Mesothelial cell of epicardium (in vitro differentiated cells): ENCODE measurements at regions not wholly inside any gene's neighbourhood (a gene's known extent, or its start where the extent isn't known, plus 50 kb on each side); places are given as distances from the start of the nearest gene placed in this dataset.
A peak's percentile ranks its signal among the peaks of the same experiment; 100 is the strongest.

Source experiments
- DNase-seq, 2 experiments: peaks; one replicate each; pipeline ENCODE4 v3.0.0; 2021; ENCODE audit warnings: low spot score in 2 of 2; ENCODE audit not compliant: unreplicated experiment in 2 of 2
- H3K27ac Mint-ChIP-seq: 2 replicates; pipeline ENCODE4 v1.8.0; 2021; ENCODE audit warnings: mixed read lengths
- H3K27me3 Mint-ChIP-seq: 2 replicates; pipeline ENCODE4 v1.8.0; 2021; ENCODE audit warnings: low read depth, mixed read lengths
- H3K36me3 Mint-ChIP-seq: 2 replicates; pipeline ENCODE4 v1.8.0; 2021; ENCODE audit warnings: mixed read lengths
- H3K4me1 Mint-ChIP-seq: 2 replicates; pipeline ENCODE4 v1.8.0; 2021; ENCODE audit warnings: mixed read lengths
- H3K4me3 Mint-ChIP-seq: 2 replicates; pipeline ENCODE4 v1.8.0; 2021; ENCODE audit warnings: mild to moderate bottlenecking, moderate library complexity, mixed read lengths
- H3K9me3 Mint-ChIP-seq: 2 replicates; pipeline ENCODE4 v1.8.0; 2021; ENCODE audit warnings: mixed read lengths
- TF ChIP-seq, protein P1 (sequence below): fragments of 200-600 bp; sonication (generic); IDR thresholded peaks from one replicate; pipeline ENCODE4 v1.5.0; 2021; ENCODE audit warnings: antibody characterized with exemption; ENCODE audit not compliant: unreplicated experiment

DNA sequence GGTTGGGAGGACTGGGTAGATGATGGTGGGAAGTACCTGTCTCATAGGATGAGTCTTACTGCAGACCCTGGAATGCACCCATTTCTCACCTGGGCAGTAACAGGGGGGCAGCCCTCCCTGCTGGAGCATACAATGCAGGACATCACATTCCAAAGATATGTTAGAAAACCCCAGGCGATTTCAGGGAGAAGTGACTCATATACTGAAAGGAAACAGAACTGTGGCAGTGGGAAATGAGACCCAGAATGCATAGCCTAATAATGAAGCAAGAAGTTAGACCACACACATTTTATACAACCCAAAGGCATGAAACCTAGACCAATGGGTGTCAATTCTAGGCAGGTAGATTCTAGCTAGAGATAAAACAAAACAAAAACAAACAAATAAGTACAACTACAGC is 402.7 kb downstream of the IRS2 start:
- no peak overlapping the region for H3K27ac Mint-ChIP-seq
- TF ChIP-seq, protein P1, sequence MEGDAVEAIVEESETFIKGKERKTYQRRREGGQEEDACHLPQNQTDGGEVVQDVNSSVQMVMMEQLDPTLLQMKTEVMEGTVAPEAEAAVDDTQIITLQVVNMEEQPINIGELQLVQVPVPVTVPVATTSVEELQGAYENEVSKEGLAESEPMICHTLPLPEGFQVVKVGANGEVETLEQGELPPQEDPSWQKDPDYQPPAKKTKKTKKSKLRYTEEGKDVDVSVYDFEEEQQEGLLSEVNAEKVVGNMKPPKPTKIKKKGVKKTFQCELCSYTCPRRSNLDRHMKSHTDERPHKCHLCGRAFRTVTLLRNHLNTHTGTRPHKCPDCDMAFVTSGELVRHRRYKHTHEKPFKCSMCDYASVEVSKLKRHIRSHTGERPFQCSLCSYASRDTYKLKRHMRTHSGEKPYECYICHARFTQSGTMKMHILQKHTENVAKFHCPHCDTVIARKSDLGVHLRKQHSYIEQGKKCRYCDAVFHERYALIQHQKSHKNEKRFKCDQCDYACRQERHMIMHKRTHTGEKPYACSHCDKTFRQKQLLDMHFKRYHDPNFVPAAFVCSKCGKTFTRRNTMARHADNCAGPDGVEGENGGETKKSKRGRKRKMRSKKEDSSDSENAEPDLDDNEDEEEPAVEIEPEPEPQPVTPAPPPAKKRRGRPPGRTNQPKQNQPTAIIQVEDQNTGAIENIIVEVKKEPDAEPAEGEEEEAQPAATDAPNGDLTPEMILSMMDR, result no peak
- no peak for DNase-seq
- peaks cover 4% of the 10 kb centered on the region for H3K4me1 Mint-ChIP-seq
- H3K36me3 Mint-ChIP-seq, result no peaks in the 10 kb centered on the region
- H3K27me3 Mint-ChIP-seq, result peaks cover 2% of the 10 kb centered on the region
- H3K4me3 Mint-ChIP-seq, result no peak overlapping the region
- H3K9me3 Mint-ChIP-seq, result no peaks in the 10 kb centered on the region

DNA sequence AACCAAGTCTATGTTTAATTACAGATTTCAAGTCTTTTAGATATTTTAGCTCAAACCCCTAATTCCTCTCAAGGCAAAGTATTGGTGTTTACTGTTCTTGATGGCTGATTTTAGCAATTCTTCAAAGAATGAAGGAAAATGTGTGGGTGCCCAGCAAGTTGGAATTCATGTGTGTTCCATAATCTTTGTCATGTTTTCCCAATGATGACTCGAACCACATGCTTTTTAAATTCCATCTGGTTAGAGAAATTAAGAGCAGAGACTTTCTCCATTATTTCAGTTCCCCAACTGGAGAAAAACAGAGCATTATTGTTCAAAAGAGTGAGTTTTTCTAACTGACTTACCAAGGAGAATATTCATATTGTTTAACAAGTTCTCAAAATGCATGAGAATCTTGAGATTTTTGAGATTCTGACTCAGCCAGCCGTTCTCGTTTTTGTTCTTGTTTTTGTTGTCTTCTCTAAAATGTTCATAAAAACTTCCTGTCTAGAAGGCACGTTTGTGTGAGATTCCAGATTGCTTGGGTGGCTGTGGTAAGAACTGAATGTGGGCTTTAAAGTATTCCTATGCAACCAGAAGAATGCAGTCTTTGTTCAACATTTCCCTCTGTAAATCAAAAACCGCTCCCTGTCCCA is 404.7 kb downstream of the IRS2 start:
- Mint-ChIP-seq H3K4me3 (no peak overlapping the region), H3K9me3 (no peaks in the 10 kb centered on the region), H3K27me3 (peaks cover 2% of the 10 kb centered on the region), H3K27ac (peak overlapping the region; percentile 14), H3K4me1 (peaks cover 4% of the 10 kb centered on the region), H3K36me3 (no peaks in the 10 kb centered on the region)
- TF ChIP-seq, protein P1, result no peak
- no peak for DNase-seq

DNA sequence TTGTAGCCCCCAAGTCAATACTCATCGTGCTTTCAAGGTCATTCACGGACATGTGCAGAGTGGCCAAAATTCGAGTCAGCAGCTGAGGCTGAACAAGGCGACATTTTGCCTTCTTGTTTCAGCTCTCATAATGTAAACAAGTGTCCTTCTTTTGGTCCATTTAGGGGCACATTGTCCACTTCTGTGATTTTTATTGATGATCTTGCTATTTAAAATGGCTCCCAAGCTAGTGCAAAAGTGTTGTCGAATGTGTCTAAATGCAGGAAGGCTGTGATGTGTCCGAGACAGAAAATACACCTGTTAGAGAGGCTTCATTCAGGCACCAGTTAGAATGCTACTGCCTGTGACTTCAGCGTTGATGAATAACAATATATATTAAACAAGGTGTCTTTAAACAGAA is 405.9 kb downstream of the IRS2 start:
- H3K9me3 Mint-ChIP-seq, result no peaks in the 10 kb centered on the region
- no peak for DNase-seq
- peaks cover 4% of the 10 kb centered on the region for H3K4me1 Mint-ChIP-seq
- TF ChIP-seq, protein P1, result no peak
- H3K27me3 Mint-ChIP-seq, result peaks cover 2% of the 10 kb centered on the region
- H3K27ac Mint-ChIP-seq, result no peak overlapping the region
- H3K4me3 Mint-ChIP-seq, result no peak overlapping the region
- no peaks in the 10 kb centered on the region for H3K36me3 Mint-ChIP-seq

DNA sequence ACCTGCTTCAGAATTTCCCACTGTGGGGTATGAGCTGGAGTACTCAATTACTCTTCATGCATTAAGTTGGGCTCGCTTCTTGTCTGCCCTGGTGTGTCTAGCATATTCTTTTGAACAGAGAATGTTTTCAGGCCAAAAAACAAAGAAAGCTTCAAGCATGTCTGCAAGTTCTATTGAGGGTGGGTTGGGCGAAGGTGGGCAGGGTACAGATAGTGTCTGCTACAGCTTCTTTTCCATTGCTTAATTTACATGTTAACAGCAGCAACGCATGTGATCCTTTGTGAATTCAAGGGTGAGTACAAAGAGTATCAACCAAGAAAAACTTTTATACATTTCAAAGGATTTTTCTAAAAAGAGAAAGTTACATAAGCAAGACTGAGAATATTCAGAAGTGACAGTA is 406.5 kb downstream of the IRS2 start:
- H3K9me3 Mint-ChIP-seq, result no peaks in the 10 kb centered on the region
- no peak for DNase-seq
- no peak overlapping the region for H3K4me3 Mint-ChIP-seq
- peaks cover 4% of the 10 kb centered on the region for H3K4me1 Mint-ChIP-seq
- peaks cover 2% of the 10 kb centered on the region for H3K27me3 Mint-ChIP-seq
- TF ChIP-seq, protein P1, result no peak
- H3K27ac Mint-ChIP-seq, result no peak overlapping the region
- H3K36me3 Mint-ChIP-seq, result no peaks in the 10 kb centered on the region

DNA sequence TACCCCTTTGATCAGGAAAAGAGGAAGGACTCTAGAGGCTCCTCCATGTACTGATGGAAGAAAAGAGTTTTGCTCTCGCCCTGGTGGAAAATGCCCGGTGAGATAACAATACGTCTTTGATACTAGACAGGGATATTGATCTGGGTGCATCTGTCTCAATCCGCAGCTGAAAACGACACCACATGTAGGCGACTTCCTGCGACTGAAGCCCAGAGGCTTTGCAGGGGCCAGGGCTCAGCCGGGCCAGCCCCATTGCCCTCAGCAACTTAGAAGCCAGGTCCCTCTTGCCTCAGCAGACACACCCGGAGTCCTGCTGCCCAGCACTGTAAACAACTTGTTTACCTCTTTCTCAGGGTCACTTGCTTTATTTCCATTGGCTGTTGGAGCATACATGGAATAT is 409.4 kb downstream of the IRS2 start:
- H3K9me3 Mint-ChIP-seq, result no peaks in the 10 kb centered on the region
- TF ChIP-seq, protein P1, result no peak
- no peak for DNase-seq
- no peak overlapping the region for H3K4me3 Mint-ChIP-seq
- no peak overlapping the region for H3K27ac Mint-ChIP-seq
- peaks cover 4% of the 10 kb centered on the region for H3K4me1 Mint-ChIP-seq
- H3K36me3 Mint-ChIP-seq, result no peaks in the 10 kb centered on the region
- H3K27me3 Mint-ChIP-seq, result peaks cover 2% of the 10 kb centered on the region

DNA sequence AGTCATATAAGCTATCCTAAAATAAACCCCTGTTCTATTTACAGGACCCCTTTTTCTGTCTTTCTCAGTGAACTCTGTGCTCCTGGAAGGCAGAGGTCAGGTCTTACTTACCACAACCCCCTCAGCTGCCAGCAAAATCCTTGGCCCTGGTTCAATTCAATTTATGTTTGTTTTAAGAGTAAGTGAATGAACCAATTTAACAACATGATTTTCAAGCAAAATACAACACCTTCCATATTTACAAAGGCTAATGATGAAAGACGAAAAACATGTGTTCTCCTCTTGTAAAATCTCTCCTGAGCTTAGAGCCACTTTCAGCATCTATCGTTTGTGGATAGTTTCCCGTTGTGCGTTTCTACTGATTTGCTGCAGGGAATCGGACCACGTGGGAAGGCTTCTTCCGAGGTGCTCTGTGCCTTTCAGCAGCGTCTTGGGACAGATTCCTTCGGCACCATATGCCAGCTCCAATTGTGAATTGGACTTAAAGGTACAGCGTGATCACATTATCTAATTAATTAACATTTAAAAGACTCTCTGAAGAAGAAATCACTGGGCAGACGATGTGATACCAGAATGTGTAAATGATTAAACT is 411.7 kb downstream of the IRS2 start:
- no peaks in the 10 kb centered on the region for H3K36me3 Mint-ChIP-seq
- DNase-seq, result no peak
- peaks cover 5% of the 10 kb centered on the region for H3K27me3 Mint-ChIP-seq
- H3K27ac Mint-ChIP-seq, result no peak overlapping the region
- H3K4me1 Mint-ChIP-seq, result peaks cover 4% of the 10 kb centered on the region
- TF ChIP-seq, protein P1, result no peak
- H3K9me3 Mint-ChIP-seq, result no peaks in the 10 kb centered on the region
- no peak overlapping the region for H3K4me3 Mint-ChIP-seq
